ENCODE measurements at regions not wholly inside any gene's neighbourhood (a gene's known extent, or its start where the extent isn't known, plus 50 kb on each side); places are given as distances from the start of the nearest gene placed in this dataset.

- H4K20me1 ChIP-seq (ENCODE audit: insufficient read depth, low read length): no peaks in the 10 kb centered on the region
- H3K79me2 ChIP-seq (ENCODE audit: low read length): no peaks in the 10 kb centered on the region
- no peaks in the 10 kb centered on the region for H3K9me3 ChIP-seq (ENCODE audit: insufficient read depth, low read length)
- no peaks in the 10 kb centered on the region for H3K4me1 ChIP-seq (ENCODE audit: low read length)
- H3K36me3 ChIP-seq (replicated peaks; ENCODE audit: low read depth, low read length): no peaks in the 10 kb centered on the region
- TF ChIP-seq EZH2phosphoT487 (IDR thresholded peaks at IDR 0.05; ENCODE audit: low read depth) (no peak), CTCF (IDR thresholded peaks at IDR 0.05; ENCODE audit: low read depth, low read length) (no peak)
- H3K9ac ChIP-seq (ENCODE audit: low read length): no peak overlapping the region
- H2AFZ ChIP-seq (ENCODE audit: low read depth, low read length): no peak overlapping the region
- no peak overlapping the region for H3K4me3 ChIP-seq (ENCODE audit: low read length)
- no peaks in the 10 kb centered on the region for H3K27me3 ChIP-seq (ENCODE audit: low read depth, low read length)
- H3K4me2 ChIP-seq (ENCODE audit: low read length): no peak overlapping the region
- H3K27ac ChIP-seq (ENCODE audit: low read length): no peak overlapping the region
Measured at GRCh38 chr5:154626876-154627557, 128.2 kb upstream of the LARP1 start.

- no peaks in the 10 kb centered on the region for H3K9me3 ChIP-seq (ENCODE audit: insufficient read depth, low read length)
- no peaks in the 10 kb centered on the region for H3K27me3 ChIP-seq (ENCODE audit: low read depth, low read length)
- H3K4me2 ChIP-seq (ENCODE audit: low read length): no peak overlapping the region
- no peak overlapping the region for H3K9ac ChIP-seq (ENCODE audit: low read length)
- H3K36me3 ChIP-seq (replicated peaks; ENCODE audit: low read depth, low read length): no peaks in the 10 kb centered on the region
- no peak for TF ChIP-seq EZH2phosphoT487 (IDR thresholded peaks at IDR 0.05; ENCODE audit: low read depth)
- no peak for TF ChIP-seq CTCF (IDR thresholded peaks at IDR 0.05; ENCODE audit: low read depth, low read length)
- no peaks in the 10 kb centered on the region for H4K20me1 ChIP-seq (ENCODE audit: insufficient read depth, low read length)
- H2AFZ ChIP-seq (ENCODE audit: low read depth, low read length): no peak overlapping the region
- H3K79me2 ChIP-seq (ENCODE audit: low read length): no peaks in the 10 kb centered on the region
- no peak overlapping the region for H3K4me3 ChIP-seq (ENCODE audit: low read length)
- H3K4me1 ChIP-seq (ENCODE audit: low read length): no peaks in the 10 kb centered on the region
- no peak overlapping the region for H3K27ac ChIP-seq (ENCODE audit: low read length)
Measured at GRCh38 chr5:154625031-154625430, 130.1 kb upstream of the LARP1 start.

GRCh38 chr5:154624341-154624740 lies 130.8 kb upstream of the LARP1 start:
- no peak overlapping the region for H3K4me2 ChIP-seq (ENCODE audit: low read length)
- H3K79me2 ChIP-seq (ENCODE audit: low read length): no peaks in the 10 kb centered on the region
- H3K4me1 ChIP-seq (ENCODE audit: low read length): no peaks in the 10 kb centered on the region
- no peak overlapping the region for H3K9ac ChIP-seq (ENCODE audit: low read length)
- no peak overlapping the region for H3K4me3 ChIP-seq (ENCODE audit: low read length)
- no peak overlapping the region for H3K27ac ChIP-seq (ENCODE audit: low read length)
- no peak for TF ChIP-seq EZH2phosphoT487 (IDR thresholded peaks at IDR 0.05; ENCODE audit: low read depth)
- TF ChIP-seq CTCF (IDR thresholded peaks at IDR 0.05; ENCODE audit: low read depth, low read length): no peak
- H3K36me3 ChIP-seq (replicated peaks; ENCODE audit: low read depth, low read length): no peaks in the 10 kb centered on the region
- no peaks in the 10 kb centered on the region for H3K9me3 ChIP-seq (ENCODE audit: insufficient read depth, low read length)
- no peak overlapping the region for H2AFZ ChIP-seq (ENCODE audit: low read depth, low read length)
- H3K27me3 ChIP-seq (ENCODE audit: low read depth, low read length): no peaks in the 10 kb centered on the region
- no peaks in the 10 kb centered on the region for H4K20me1 ChIP-seq (ENCODE audit: insufficient read depth, low read length)

GRCh38 chr5:154620411-154620810 lies 134.8 kb upstream of the LARP1 start:
- Histone ChIP-seq H3K9ac (ENCODE audit: low read length) (no peak overlapping the region), H3K27ac (ENCODE audit: low read length) (no peak overlapping the region), H3K4me3 (ENCODE audit: low read length) (no peak overlapping the region), H3K79me2 (ENCODE audit: low read length) (no peaks in the 10 kb centered on the region), H3K4me1 (ENCODE audit: low read length) (no peaks in the 10 kb centered on the region), H3K9me3 (ENCODE audit: insufficient read depth, low read length) (no peaks in the 10 kb centered on the region), H2AFZ (ENCODE audit: low read depth, low read length) (no peak overlapping the region), H3K27me3 (ENCODE audit: low read depth, low read length) (peaks cover 3% of the 10 kb centered on the region; the same call in 1 of the 2 replicates), H3K4me2 (ENCODE audit: low read length) (no peak overlapping the region), H3K36me3 (replicated peaks; ENCODE audit: low read depth, low read length) (no peaks in the 10 kb centered on the region), H4K20me1 (ENCODE audit: insufficient read depth, low read length) (no peaks in the 10 kb centered on the region)
- TF ChIP-seq CTCF (IDR thresholded peaks at IDR 0.05; ENCODE audit: low read depth, low read length): no peak
- TF ChIP-seq EZH2phosphoT487 (IDR thresholded peaks at IDR 0.05; ENCODE audit: low read depth): no peak

Measured in OCI-LY3 (cell line).